Heart left ventricle (tissue), 16 donors: ENCODE measurements at regions not wholly inside any gene's neighbourhood (a gene's known extent, or its start where the extent isn't known, plus 50 kb on each side); places are given as distances from the start of the nearest gene placed in this dataset.

ENCODE experiments used
- ATAC-seq, 4 donors: fragments of 200-7000 bp; cut with Tn5 transposase; one replicate each; pipeline ENCODE4 v1.9.1; 2020 to 2022; ENCODE audit warnings: moderate library complexity in 4 of 4, mild to moderate bottlenecking in 3 of 4, moderate number of reproducible peaks in 1 of 4
- DNase-seq, 5 donors: peaks; one replicate each; pipeline ENCODE4 v3.0.0-alpha.2; 2020
- H3K27ac ChIP-seq, 12 donors: fragments of 200-600 bp; sonication (generic) in 4 of 12; one replicate each; pipeline versions ENCODE4 v1.5.0 to v1.8.0; 2016 to 2022; ENCODE audit warnings: mild to moderate bottlenecking in 2 of 12
- H3K27me3 ChIP-seq, 9 donors: fragments of 200-600 bp; sonication (generic) in 2 of 9; one replicate each; pipeline versions ENCODE4 v1.5.1 to v1.8.0; 2016 to 2022; ENCODE audit warnings: mild to moderate bottlenecking in 3 of 9
- H3K36me3 ChIP-seq, 9 donors: fragments of 200-600 bp; sonication (generic) in 2 of 9; one replicate each; pipeline versions ENCODE4 v1.5.0 to v1.8.0; 2018 to 2022; ENCODE audit warnings: mild to moderate bottlenecking in 2 of 9
- H3K4me1 ChIP-seq, 12 donors: fragments of 200-600 bp; sonication (generic) in 4 of 12; one replicate each; pipeline versions ENCODE4 v1.5.0 to v1.8.0; 2016 to 2022; ENCODE audit warnings: mild to moderate bottlenecking in 3 of 12
- H3K4me3 ChIP-seq, 12 donors: fragments of 200-600 bp; sonication (generic) in 4 of 12; one replicate each; pipeline versions ENCODE4 v1.5.0 to v1.8.0; 2017 to 2022; ENCODE audit warnings: mild to moderate bottlenecking in 9 of 12, moderate library complexity in 4 of 12
- H3K9me3 ChIP-seq, 12 donors: fragments of 200-600 bp; sonication (generic) in 4 of 12; one replicate each; pipeline versions ENCODE4 v1.5.0 to v1.8.0; 2016 to 2022; ENCODE audit warnings: mild to moderate bottlenecking in 1 of 12
- POLR2A ChIP-seq, 2 donors: fragments of 450-650 bp; IDR thresholded peaks; one replicate each; pipeline ENCODE4 v1.6.1; 2017; ENCODE audit warnings: antibody characterized with exemption in 2 of 2, mild to moderate bottlenecking in 2 of 2, moderate library complexity in 2 of 2
- WGBS, 4 donors: extraction: QIAGEN DNeasy Blood & Tissue Kit in 2 of 4; methylation state at CpG; one replicate each; pipeline versions ENCODE4 v1.1.5 to v1.1.7; 2013 to 2018; 5-methylcytosine and 5-hydroxymethylcytosine counted together
- intact Hi-C, 10 donors: fragments of 100-400 bp; cut with DNase I; formaldehyde crosslinking; loops; one replicate each; pipeline versions ENCODE4 v1.11.1 to v1.14.2; 2022
- TF ChIP-seq, protein P1 (sequence below), 12 donors: fragments of 200-600 bp; sonication (generic) in 4 of 12; IDR thresholded peaks; one replicate each; pipeline versions ENCODE4 v1.5.0 to v1.8.0; 2018 to 2022; ENCODE audit warnings: antibody characterized with exemption in 12 of 12, mild to moderate bottlenecking in 5 of 12
- donor health status: ischemic (EF 13 %, LVEDD 7.1; RV severe dilation, severe dysfunction).
- donor health status: healthy with polysubstance abuse.
- donor health status: DM: no; HTN: yes; CAD: no.
- donor health status: DM: no; HTN: no; CAD: no.
- donor health status: ischemic (EF 25% LVEDD 6.9; RV normal size, moderate dysfunction).
- donor health status: ischemic (EF 25% LVEDD 5.7; RV mildly dilated, moderate dysfunction).
- donor health status: healthy.
- donor health status: DM: yes; HTN: yes; CAD: no.
- donor health status: ischemic (EF 35%, LVEDD 5.7; RV mildly dilated, moderate dysfunction).
- donor health status: nonischemic (EF 11% LVEDD 7.7; RV severe dilation, severe dysfunction).
- donor health status: DM: yes; HTN: yes; CAD: no.
- donor health status: PGD.
- donor health status: ischemic (EF 29% LVEDD 5.4; RV normal size, mild dysfunction).
- donor health status: nonischemic (EF 23%, LVEDD 6.1; RV moderate dilation, normal function).

DNA sequence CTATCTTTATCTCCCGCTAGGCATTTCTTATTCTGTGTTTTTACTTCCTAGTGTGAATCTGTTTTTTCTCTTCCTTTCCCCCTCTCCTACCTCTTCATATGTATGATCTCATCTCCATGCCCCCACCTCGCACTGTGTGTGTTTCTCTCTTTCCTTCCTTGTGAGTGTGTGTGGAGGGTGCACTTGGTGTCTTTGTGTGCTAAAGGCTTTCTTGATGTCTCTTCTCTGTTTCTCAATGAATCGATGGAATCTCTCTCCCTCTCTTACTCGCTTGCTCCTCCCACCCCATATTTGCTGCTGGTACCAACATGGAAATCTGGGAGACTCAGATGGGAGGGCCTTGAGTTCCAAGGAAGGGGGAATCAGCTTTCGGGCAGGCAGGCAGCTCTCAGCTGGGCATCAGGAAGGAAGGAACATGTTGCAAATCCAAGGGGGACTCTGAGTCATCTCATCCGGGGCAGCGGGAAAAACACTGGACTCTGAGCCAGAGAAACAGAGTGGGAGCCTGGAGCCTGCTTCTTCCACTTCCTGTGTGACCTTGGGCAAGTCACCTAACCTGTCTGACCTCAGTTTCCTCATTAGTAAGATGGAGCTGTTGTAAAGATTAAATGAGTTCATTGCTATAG, 147.5 kb downstream of the PTPRU start:
- ATAC-seq = no peak
- intact Hi-C loops = no loop called here
- WGBS, 4 donors = 23 to 38% (median 33%) methylated on average over 7 of the region's 7 CpGs

DNA sequence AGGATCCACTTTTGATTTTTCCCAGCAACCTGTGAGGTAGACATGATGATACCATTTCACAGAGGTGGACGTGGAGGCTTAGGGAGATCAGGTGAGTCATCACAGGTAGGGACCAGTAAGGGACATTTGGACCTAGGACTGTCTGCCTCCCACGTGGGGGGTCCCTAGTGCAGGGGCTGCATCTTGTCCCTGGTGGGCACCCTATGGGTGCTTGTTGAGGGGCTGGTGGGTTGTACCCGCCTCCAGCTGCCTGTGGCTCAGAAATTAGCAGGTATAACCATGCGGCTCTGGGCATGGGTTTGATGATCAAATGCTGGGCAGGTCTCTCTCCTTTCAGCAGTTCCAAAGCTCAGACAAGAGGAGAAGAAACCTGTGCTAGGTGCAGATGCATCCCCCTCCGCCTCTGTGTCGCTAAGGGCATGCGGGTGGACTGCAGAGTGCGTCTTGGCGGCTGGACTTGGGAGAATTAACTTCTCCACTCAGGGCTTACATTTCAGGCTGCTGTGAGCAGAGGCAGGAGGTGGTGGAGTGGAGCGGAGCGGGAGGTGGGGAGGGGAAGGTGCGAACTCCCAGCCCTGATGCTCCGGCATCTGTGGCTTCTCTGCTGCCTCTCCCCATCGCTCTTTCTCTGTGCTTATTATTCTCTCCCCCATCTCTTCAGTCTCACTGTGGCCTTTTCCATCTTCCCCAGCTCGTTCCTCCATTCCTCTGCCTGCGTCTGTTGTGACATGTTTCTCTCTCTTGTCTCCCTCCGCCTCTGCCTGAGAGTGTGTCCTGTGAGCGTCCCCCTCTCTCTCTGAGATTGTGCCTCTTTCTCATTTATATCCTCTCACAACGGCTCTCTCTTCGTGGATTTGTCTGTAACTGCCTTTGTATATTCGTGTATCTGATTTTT, 146.8 kb downstream of the PTPRU start:
- ATAC-seq = no peak
- H3K27ac ChIP-seq = no peak overlapping the region
- H3K9me3 ChIP-seq = peaks cover 0 to 25% (median 18%) of the 10 kb centered on the region in 12 donors
- H3K27me3 ChIP-seq = peaks cover 0 to 47% (median 11%) of the 10 kb centered on the region in 9 donors
- H3K36me3 ChIP-seq = no peaks in the 10 kb centered on the region
- no peaks in the 10 kb centered on the region for H3K4me1 ChIP-seq
- 43 to 45% (median 44%) methylated on average over 21 of the region's 21 CpGs for WGBS, 4 donors
- intact Hi-C loops = no loop called here
- TF ChIP-seq POLR2A (IDR thresholded peaks at IDR 0.05) = no peak
- TF ChIP-seq, protein P1, sequence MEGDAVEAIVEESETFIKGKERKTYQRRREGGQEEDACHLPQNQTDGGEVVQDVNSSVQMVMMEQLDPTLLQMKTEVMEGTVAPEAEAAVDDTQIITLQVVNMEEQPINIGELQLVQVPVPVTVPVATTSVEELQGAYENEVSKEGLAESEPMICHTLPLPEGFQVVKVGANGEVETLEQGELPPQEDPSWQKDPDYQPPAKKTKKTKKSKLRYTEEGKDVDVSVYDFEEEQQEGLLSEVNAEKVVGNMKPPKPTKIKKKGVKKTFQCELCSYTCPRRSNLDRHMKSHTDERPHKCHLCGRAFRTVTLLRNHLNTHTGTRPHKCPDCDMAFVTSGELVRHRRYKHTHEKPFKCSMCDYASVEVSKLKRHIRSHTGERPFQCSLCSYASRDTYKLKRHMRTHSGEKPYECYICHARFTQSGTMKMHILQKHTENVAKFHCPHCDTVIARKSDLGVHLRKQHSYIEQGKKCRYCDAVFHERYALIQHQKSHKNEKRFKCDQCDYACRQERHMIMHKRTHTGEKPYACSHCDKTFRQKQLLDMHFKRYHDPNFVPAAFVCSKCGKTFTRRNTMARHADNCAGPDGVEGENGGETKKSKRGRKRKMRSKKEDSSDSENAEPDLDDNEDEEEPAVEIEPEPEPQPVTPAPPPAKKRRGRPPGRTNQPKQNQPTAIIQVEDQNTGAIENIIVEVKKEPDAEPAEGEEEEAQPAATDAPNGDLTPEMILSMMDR (IDR thresholded peaks at IDR 0.05) = no peak
- H3K4me3 ChIP-seq = no peak overlapping the region
- no peak for DNase-seq

More for the DNA sequence above, 147.5 kb downstream of the PTPRU start:
- H3K27me3 ChIP-seq = peaks cover 0 to 54% (median 14%) of the 10 kb centered on the region in 9 donors
- DNase-seq = no peak
- peaks cover 0 to 17% (median 10%) of the 10 kb centered on the region in 12 donors for H3K9me3 ChIP-seq
- H3K4me3 ChIP-seq = no peak overlapping the region
- no peaks in the 10 kb centered on the region for H3K36me3 ChIP-seq
- no peaks in the 10 kb centered on the region for H3K4me1 ChIP-seq
- TF ChIP-seq, protein P1 (IDR thresholded peaks at IDR 0.05) = no peak
- TF ChIP-seq POLR2A (IDR thresholded peaks at IDR 0.05) = no peak
- no peak overlapping the region for H3K27ac ChIP-seq

DNA sequence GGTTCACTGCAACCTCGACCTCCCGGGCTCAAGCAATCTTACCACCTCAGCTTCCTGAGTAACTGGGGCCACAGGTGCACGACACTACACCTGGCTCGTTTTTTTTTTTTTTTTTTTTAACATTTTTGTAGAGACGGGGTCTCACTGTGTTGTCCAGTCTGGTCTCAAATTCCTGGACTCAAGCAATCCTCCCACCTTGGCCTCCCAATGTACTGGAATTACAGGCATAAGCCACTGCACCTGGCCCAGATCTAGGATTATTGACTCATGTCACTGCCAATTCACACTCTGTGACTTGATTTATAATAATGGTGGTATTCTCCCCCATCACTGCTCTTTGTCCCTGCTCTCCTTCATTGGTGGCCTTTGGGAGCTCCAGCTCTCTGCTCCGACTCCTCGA, 145.1 kb downstream of the PTPRU start:
- H3K27ac ChIP-seq = no peak overlapping the region
- TF ChIP-seq, protein P1 (IDR thresholded peaks at IDR 0.05) = no peak
- no peak for TF ChIP-seq POLR2A (IDR thresholded peaks at IDR 0.05)
- H3K4me1 ChIP-seq = no peaks in the 10 kb centered on the region
- no peak for DNase-seq
- 84 to 89% (median 86%) methylated on average over 7 of the region's 7 CpGs for WGBS, 4 donors
- peaks cover 0 to 46% (median 11%) of the 10 kb centered on the region in 9 donors for H3K27me3 ChIP-seq
- no peak for ATAC-seq
- H3K9me3 ChIP-seq = peaks cover 0 to 38% (median 20%) of the 10 kb centered on the region in 12 donors
- intact Hi-C loops = no loop called here
- H3K36me3 ChIP-seq = no peaks in the 10 kb centered on the region
- no peak overlapping the region for H3K4me3 ChIP-seq

DNA sequence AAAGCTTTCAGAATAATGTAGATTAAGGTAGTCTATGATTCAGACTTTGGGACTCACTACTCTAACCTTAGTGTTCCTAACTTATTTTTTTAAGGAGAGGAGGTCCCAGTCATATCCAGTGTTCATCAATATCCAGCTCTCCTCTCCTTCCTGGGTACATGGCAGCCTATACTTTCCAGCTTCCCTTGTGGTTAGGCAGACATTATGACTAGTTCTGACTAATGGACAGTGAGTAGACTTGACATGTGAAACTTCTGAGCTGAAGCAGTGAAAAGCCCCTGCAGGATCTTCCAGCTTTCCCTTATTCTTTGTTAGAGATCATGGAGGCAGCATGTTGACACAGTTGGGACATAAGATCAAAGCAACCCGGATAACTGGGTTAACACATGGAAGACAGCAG, 144.2 kb downstream of the PTPRU start:
- WGBS, 4 donors = 37 to 89% (median 46%) methylated on average over 1 of the region's 1 CpG
- DNase-seq (no peak), ATAC-seq (no peak)
- no peak overlapping the region for H3K27ac ChIP-seq
- TF ChIP-seq, protein P1 (IDR thresholded peaks at IDR 0.05) = no peak
- no peak for TF ChIP-seq POLR2A (IDR thresholded peaks at IDR 0.05)
- peaks cover 0 to 42% (median 15%) of the 10 kb centered on the region in 9 donors for H3K27me3 ChIP-seq
- no peak overlapping the region for H3K4me3 ChIP-seq
- peaks cover 0 to 38% (median 20%) of the 10 kb centered on the region in 12 donors for H3K9me3 ChIP-seq
- no peaks in the 10 kb centered on the region for H3K4me1 ChIP-seq
- H3K36me3 ChIP-seq = no peaks in the 10 kb centered on the region
- intact Hi-C loops = no loop called here
